ENCODE measurements at regions not wholly inside any gene's neighbourhood (a gene's known extent, or its start where the extent isn't known, plus 50 kb on each side); places are given as distances from the start of the nearest gene placed in this dataset.
A peak's percentile ranks its signal among the peaks of the same experiment; 100 is the strongest.

DNA sequence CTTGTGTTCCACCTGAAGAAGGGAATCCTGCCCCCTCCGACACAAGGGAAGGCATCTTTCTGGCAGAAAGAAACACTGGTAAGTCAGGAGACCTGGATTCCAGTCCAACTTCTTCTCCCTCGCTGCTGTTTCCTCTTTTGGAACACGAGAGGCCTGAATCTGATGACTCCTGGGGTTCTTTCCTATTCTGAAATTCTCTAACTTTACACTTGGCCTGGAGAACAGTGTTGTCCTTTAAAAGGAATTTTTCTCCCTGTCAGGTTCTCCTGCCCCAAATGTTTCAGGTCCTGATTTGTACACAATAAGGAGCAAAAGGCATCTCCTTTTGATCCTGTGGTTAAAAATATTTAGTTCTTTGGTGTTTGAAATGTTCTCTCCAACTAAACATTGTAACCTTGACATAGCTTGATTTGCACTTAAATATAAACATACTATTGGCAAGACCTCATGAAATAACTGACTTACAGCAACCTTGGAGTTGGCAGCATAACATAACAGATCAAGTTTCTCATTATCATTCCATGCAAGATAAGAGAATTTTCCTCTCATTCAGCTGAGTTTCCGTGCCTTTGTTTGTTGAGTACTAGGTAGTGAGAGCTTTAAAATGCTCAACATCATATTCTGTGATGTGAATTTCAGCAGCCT, 244.8 kb downstream of the COG6 start:
- Histone ChIP-seq H3K9me3 (no peaks in the 10 kb centered on the region), H3K4me1 (peaks cover 0 to 6% (median 0%) of the 10 kb centered on the region in 6 donors), H3K4me3 (no peak overlapping the region), H3K27ac (peak overlapping the region in 4 of 8 donors; percentile 3 to 53 (median 26)), H3K36me3 (no peaks in the 10 kb centered on the region), H3K27me3 (replicated peaks in 1 of 7) (no peaks in the 10 kb centered on the region)
- 65 to 82% (median 77%) methylated on average over 4 of the region's 4 CpGs for WGBS, 5 donors
- TF ChIP-seq POLR2A (IDR thresholded peaks at IDR 0.05) (no peak), POLR2AphosphoS5 (IDR thresholded peaks at IDR 0.05) (no peak)
- TF ChIP-seq, protein P1, sequence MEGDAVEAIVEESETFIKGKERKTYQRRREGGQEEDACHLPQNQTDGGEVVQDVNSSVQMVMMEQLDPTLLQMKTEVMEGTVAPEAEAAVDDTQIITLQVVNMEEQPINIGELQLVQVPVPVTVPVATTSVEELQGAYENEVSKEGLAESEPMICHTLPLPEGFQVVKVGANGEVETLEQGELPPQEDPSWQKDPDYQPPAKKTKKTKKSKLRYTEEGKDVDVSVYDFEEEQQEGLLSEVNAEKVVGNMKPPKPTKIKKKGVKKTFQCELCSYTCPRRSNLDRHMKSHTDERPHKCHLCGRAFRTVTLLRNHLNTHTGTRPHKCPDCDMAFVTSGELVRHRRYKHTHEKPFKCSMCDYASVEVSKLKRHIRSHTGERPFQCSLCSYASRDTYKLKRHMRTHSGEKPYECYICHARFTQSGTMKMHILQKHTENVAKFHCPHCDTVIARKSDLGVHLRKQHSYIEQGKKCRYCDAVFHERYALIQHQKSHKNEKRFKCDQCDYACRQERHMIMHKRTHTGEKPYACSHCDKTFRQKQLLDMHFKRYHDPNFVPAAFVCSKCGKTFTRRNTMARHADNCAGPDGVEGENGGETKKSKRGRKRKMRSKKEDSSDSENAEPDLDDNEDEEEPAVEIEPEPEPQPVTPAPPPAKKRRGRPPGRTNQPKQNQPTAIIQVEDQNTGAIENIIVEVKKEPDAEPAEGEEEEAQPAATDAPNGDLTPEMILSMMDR (IDR thresholded peaks at IDR 0.05 in 8 of 11, conservative IDR thresholded peaks at IDR 0.05 in 3 of 11): no peak
- DNase-seq: no peak
- intact Hi-C loops (cut with DNase I; ENCODE audit: low total_unique reads): no loop called here

DNA sequence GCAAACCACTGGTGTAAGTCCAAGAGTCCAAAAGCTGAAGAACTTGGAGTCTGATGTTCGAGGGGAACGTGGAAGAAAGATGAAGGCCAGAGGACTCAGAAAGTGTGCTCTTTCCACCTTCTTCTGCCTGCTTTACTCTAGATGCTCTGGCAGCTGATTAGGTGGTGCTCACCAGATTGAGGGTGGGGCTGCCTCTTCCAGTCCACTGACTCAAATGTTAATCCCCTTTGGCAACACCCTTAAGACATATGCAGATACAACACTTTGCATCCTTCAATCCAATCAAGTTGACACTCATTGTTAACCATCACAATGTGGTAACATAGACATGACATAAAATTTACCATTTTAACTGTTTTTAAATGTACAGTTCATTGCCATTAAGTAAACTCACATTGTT, 249.5 kb downstream of the COG6 start:
- H3K4me3 ChIP-seq: no peak overlapping the region
- DNase-seq: no peak
- intact Hi-C loops (cut with DNase I; ENCODE audit: low total_unique reads): no loop called here
- WGBS, 5 donors: 89 to 100% (median 95%) methylated on average over 2 of the region's 2 CpGs
- no peaks in the 10 kb centered on the region for H3K36me3 ChIP-seq
- no peaks in the 10 kb centered on the region for H3K9me3 ChIP-seq
- TF ChIP-seq, protein P1 (IDR thresholded peaks at IDR 0.05 in 8 of 11, conservative IDR thresholded peaks at IDR 0.05 in 3 of 11): no peak
- TF ChIP-seq POLR2AphosphoS5 (IDR thresholded peaks at IDR 0.05): no peak
- TF ChIP-seq POLR2A (IDR thresholded peaks at IDR 0.05): no peak
- H3K4me1 ChIP-seq: peaks cover 0 to 6% (median 0%) of the 10 kb centered on the region in 6 donors
- no peaks in the 10 kb centered on the region for H3K27me3 ChIP-seq (replicated peaks in 1 of 7)
- H3K27ac ChIP-seq: no peak overlapping the region

DNA sequence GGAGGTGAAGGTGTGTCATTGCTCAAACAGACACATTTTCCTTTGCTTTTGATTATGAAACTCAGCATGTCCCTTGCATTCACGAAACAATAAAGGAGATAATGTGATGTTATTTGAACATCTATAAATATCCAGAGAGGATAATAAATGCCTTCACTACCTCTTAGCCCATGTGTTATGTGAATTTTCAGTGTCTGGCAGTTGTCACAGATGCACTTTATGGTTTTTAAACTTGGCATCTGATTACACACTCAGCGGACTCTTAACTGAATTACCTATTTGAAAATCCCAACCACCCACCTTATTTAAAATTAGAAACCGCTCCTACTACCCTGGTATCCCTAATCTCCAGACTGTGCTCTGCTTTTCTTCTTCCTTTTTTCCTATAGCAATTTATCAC, 254.2 kb downstream of the COG6 start:
- Histone ChIP-seq H3K36me3 (no peaks in the 10 kb centered on the region), H3K4me1 (no peaks in the 10 kb centered on the region), H3K27me3 (replicated peaks in 1 of 7) (no peaks in the 10 kb centered on the region), H3K27ac (no peak overlapping the region), H3K9me3 (no peaks in the 10 kb centered on the region), H3K4me3 (no peak overlapping the region)
- intact Hi-C loops (cut with DNase I; ENCODE audit: low total_unique reads): no loop called here
- no peak for TF ChIP-seq POLR2AphosphoS5 (IDR thresholded peaks at IDR 0.05)
- TF ChIP-seq, protein P1 (IDR thresholded peaks at IDR 0.05 in 8 of 11, conservative IDR thresholded peaks at IDR 0.05 in 3 of 11): no peak
- no peak for TF ChIP-seq POLR2A (IDR thresholded peaks at IDR 0.05)
- no peak for DNase-seq
- 87 to 95% (median 93%) methylated on average over 3 of the region's 3 CpGs for whole genome bisulfite sequencing, 5 donors

DNA sequence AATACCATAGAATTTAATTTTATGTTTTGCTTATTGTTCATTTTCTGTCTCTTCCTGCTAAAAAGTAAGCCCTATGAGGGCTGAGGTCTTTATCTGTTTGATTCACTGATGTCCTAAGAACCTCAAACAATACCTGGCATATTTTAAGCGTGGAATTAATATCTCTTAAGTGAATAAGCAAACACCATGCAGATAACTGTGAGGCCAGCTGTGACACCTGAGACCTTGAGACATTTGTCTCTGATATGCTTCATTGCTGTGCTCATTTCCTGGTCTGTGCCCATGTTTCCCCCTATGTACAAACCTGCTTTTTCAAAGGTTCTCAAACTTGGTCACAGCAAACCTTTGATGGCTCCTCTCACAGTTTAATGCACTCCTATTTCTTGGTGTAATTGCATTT, 254.6 kb downstream of the COG6 start:
- Histone ChIP-seq H3K4me1 (no peaks in the 10 kb centered on the region), H3K36me3 (no peaks in the 10 kb centered on the region), H3K4me3 (no peak overlapping the region), H3K27ac (no peak overlapping the region), H3K9me3 (no peaks in the 10 kb centered on the region), H3K27me3 (replicated peaks in 1 of 7) (no peaks in the 10 kb centered on the region)
- WGBS, 5 donors: 59 to 80% (median 74%) methylated on average over 1 of the region's 1 CpG
- intact Hi-C loops (cut with DNase I; ENCODE audit: low total_unique reads): no loop called here
- TF ChIP-seq POLR2AphosphoS5 (IDR thresholded peaks at IDR 0.05) (no peak), POLR2A (IDR thresholded peaks at IDR 0.05) (no peak)
- TF ChIP-seq, protein P1 (IDR thresholded peaks at IDR 0.05 in 8 of 11, conservative IDR thresholded peaks at IDR 0.05 in 3 of 11): no peak
- no peak for DNase-seq
